WTC11 (cell line): ENCODE measurements at regions not wholly inside any gene's neighbourhood (a gene's known extent, or its start where the extent isn't known, plus 50 kb on each side); places are given as distances from the start of the nearest gene placed in this dataset.

Source experiments
- ATAC-seq: fragments of 200-7000 bp; cut with Tn5 transposase; 2 replicates; pipeline ENCODE4 v1.10.0; 2021; ENCODE audit warnings: mild to moderate bottlenecking, moderate library complexity
- CTCF ChIA-PET: fragments of 300-600 bp; sonication (Branson Sonifier 250); formaldehyde crosslinking; loops from one replicate; lab custom pipeline; 2021; ENCODE audit warnings: antibody characterized with exemption; lab: Charles Lee
- POLR2A ChIA-PET: fragments of 350-600 bp; sonication (Branson Sonifier 250); formaldehyde crosslinking; loops from one replicate; lab custom pipeline; 2021; ENCODE audit warnings: antibody characterized with exemption; lab: Charles Lee
- DNase-seq: peaks from one replicate; pipeline ENCODE4 v3.0.0; 2021; ENCODE audit warnings: low spot score
- H3K27ac Mint-ChIP-seq: 2 replicates; pipeline ENCODE4 v1.8.0; 2021; ENCODE audit warnings: mixed read lengths
- H3K27me3 Mint-ChIP-seq: 2 replicates; pipeline ENCODE4 v1.8.0; 2021; ENCODE audit warnings: low read depth, mild to moderate bottlenecking, moderate library complexity, mixed read lengths
- H3K36me3 Mint-ChIP-seq: 2 replicates; pipeline ENCODE4 v1.8.0; 2021; ENCODE audit warnings: mixed read lengths
- H3K4me1 Mint-ChIP-seq: 2 replicates; pipeline ENCODE4 v1.8.0; 2022; ENCODE audit warnings: mixed read lengths
- H3K4me3 Mint-ChIP-seq: 2 replicates; pipeline ENCODE4 v1.8.0; 2021; ENCODE audit warnings: mild to moderate bottlenecking, moderate library complexity, mixed read lengths
- H3K9me3 Mint-ChIP-seq: 2 replicates; pipeline ENCODE4 v1.8.0; 2021; ENCODE audit warnings: mixed read lengths
- AFF4 ChIP-seq: sonication (generic); formaldehyde crosslinking; IDR thresholded peaks from 2 replicates; pipeline ENCODE4 v1.8.1; 2023; ENCODE audit warnings: mild to moderate bottlenecking, missing genetic modification reagents, borderline replicate concordance
- ARID4B ChIP-seq: sonication (generic); formaldehyde crosslinking; IDR thresholded peaks from 2 replicates; pipeline ENCODE4 v1.8.0; 2023; ENCODE audit warnings: missing genetic modification reagents, mild to moderate bottlenecking, borderline replicate concordance
- CREM ChIP-seq: sonication (generic); formaldehyde crosslinking; IDR thresholded peaks from 2 replicates; pipeline ENCODE4 v1.8.1; 2022; ENCODE audit warnings: mild to moderate bottlenecking, missing genetic modification reagents, moderate library complexity
- ERG ChIP-seq: fragments of 250-450 bp; sonication (Bioruptor Pico); IDR thresholded peaks from 2 replicates; pipeline ENCODE4 v1.8.0; 2021; ENCODE audit warnings: mild to moderate bottlenecking
- GABPB1 ChIP-seq: sonication (generic); formaldehyde crosslinking; IDR thresholded peaks from 2 replicates; pipeline ENCODE4 v1.8.1; 2023; ENCODE audit warnings: mild to moderate bottlenecking, missing genetic modification reagents
- GRHL2 ChIP-seq: fragments of 250-450 bp; sonication (Bioruptor Pico); IDR thresholded peaks from 2 replicates; pipeline ENCODE4 v1.8.0; 2022; ENCODE audit warnings: mild to moderate bottlenecking, moderate library complexity; ENCODE audit not compliant: insufficient replicate concordance, severe bottlenecking
- NR3C1 ChIP-seq: sonication (generic); formaldehyde crosslinking; conservative IDR thresholded peaks from 2 replicates; pipeline ENCODE4 v1.8.1; 2023; ENCODE audit warnings: low read depth, mild to moderate bottlenecking, missing genetic modification reagents
- OVOL2 ChIP-seq: fragments of 250-450 bp; sonication (Bioruptor Pico); IDR thresholded peaks from 2 replicates; pipeline ENCODE4 v1.9.0; 2021; ENCODE audit warnings: mild to moderate bottlenecking, borderline replicate concordance
- PRRX2 ChIP-seq: fragments of 250-450 bp; sonication (Bioruptor Pico); IDR thresholded peaks from 2 replicates; pipeline ENCODE4 v1.8.0; 2021; ENCODE audit warnings: mild to moderate bottlenecking
- RELA ChIP-seq: sonication (generic); formaldehyde crosslinking; IDR thresholded peaks from 2 replicates; pipeline ENCODE4 v1.8.1; 2022; ENCODE audit warnings: missing genetic modification reagents, mild to moderate bottlenecking, borderline replicate concordance
- SOX15 ChIP-seq: fragments of 250-450 bp; sonication (Bioruptor Pico); IDR thresholded peaks from 2 replicates; pipeline ENCODE4 v1.9.0; 2021; ENCODE audit warnings: mild to moderate bottlenecking
- ZBTB21 ChIP-seq: sonication (generic); formaldehyde crosslinking; IDR thresholded peaks from 2 replicates; pipeline ENCODE4 v1.8.1; 2023; ENCODE audit warnings: mild to moderate bottlenecking, missing genetic modification reagents, borderline replicate concordance
- ZNF232 ChIP-seq: sonication (generic); formaldehyde crosslinking; IDR thresholded peaks from 2 replicates; pipeline ENCODE4 v1.8.0; 2022; ENCODE audit warnings: mild to moderate bottlenecking, missing genetic modification reagents
- ZNF281 ChIP-seq: sonication (generic); formaldehyde crosslinking; IDR thresholded peaks from 2 replicates; pipeline ENCODE4 v1.8.0; 2023; ENCODE audit warnings: mild to moderate bottlenecking, missing genetic modification reagents
- ZNF317 ChIP-seq: sonication (generic); formaldehyde crosslinking; IDR thresholded peaks from 2 replicates; pipeline ENCODE4 v1.8.1; 2023; ENCODE audit warnings: low read depth, mild to moderate bottlenecking, moderate library complexity, missing genetic modification reagents, borderline replicate concordance
- ZNF512 ChIP-seq: sonication (generic); formaldehyde crosslinking; IDR thresholded peaks from 2 replicates; pipeline ENCODE4 v1.8.1; 2022; ENCODE audit warnings: missing genetic modification reagents, borderline replicate concordance
- TF ChIP-seq, protein P1 (sequence below): sonication (generic); formaldehyde crosslinking; IDR thresholded peaks from 2 replicates; pipeline ENCODE4 v1.8.0; 2022; ENCODE audit warnings: mild to moderate bottlenecking, missing genetic modification reagents
- TF ChIP-seq, protein P2 (sequence below): sonication (generic); formaldehyde crosslinking; IDR thresholded peaks from 2 replicates; pipeline ENCODE4 v1.8.1; 2023; ENCODE audit warnings: mild to moderate bottlenecking, missing genetic modification reagents
- TF ChIP-seq, protein P3 (sequence below): sonication (generic); formaldehyde crosslinking; IDR thresholded peaks from 2 replicates; pipeline ENCODE4 v1.8.1; 2023; ENCODE audit warnings: mild to moderate bottlenecking, missing genetic modification reagents, moderate library complexity

DNA sequence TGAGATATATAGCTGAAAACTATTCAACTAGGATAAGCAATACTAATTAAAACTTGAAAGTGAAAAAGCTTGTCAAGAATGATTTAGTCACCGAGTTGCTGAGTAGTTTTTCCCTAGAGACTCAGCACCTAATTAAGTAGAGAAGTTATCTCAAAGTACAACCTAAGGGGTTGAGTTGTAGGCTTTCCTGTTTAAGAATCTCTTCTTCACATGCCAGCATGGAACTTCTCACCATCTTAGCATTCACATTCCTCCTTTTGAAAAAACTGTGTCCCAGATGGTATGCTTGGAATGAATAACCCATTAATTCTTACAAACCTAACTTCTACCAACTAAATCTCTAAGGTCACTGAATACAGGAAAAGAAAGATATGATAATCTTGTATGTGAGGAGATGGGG, 303.3 kb upstream of the ZC3H12C start:
- no peak overlapping the region for H3K4me3 Mint-ChIP-seq
- POLR2A ChIA-PET: no interaction called here
- CTCF ChIA-PET: no interaction called here
- H3K36me3 Mint-ChIP-seq: no peaks in the 10 kb centered on the region
- no peak for DNase-seq
- no peak overlapping the region for H3K27ac Mint-ChIP-seq
- H3K27me3 Mint-ChIP-seq: no peaks in the 10 kb centered on the region
- no peak for TF ChIP-seq OVOL2
- TF ChIP-seq, protein P1, sequence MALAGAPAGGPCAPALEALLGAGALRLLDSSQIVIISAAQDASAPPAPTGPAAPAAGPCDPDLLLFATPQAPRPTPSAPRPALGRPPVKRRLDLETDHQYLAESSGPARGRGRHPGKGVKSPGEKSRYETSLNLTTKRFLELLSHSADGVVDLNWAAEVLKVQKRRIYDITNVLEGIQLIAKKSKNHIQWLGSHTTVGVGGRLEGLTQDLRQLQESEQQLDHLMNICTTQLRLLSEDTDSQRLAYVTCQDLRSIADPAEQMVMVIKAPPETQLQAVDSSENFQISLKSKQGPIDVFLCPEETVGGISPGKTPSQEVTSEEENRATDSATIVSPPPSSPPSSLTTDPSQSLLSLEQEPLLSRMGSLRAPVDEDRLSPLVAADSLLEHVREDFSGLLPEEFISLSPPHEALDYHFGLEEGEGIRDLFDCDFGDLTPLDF (CRISPR knock-in tag): no peak
- TF ChIP-seq ZNF512 (CRISPR knock-in tag): no peak
- no peak for TF ChIP-seq NR3C1 (CRISPR knock-in tag)
- no peak for TF ChIP-seq ZNF232 (CRISPR knock-in tag)
- TF ChIP-seq ERG (CRISPR knock-in tag): no peak
- TF ChIP-seq ARID4B: no peak
- no peak for TF ChIP-seq CREM (CRISPR knock-in tag)
- TF ChIP-seq GABPB1 (CRISPR knock-in tag): no peak
- no peak for TF ChIP-seq AFF4
- TF ChIP-seq RELA (CRISPR knock-in tag): no peak
- no peak for TF ChIP-seq GRHL2 (CRISPR knock-in tag)
- no peak for TF ChIP-seq SOX15 (CRISPR knock-in tag)
- TF ChIP-seq, protein P2, sequence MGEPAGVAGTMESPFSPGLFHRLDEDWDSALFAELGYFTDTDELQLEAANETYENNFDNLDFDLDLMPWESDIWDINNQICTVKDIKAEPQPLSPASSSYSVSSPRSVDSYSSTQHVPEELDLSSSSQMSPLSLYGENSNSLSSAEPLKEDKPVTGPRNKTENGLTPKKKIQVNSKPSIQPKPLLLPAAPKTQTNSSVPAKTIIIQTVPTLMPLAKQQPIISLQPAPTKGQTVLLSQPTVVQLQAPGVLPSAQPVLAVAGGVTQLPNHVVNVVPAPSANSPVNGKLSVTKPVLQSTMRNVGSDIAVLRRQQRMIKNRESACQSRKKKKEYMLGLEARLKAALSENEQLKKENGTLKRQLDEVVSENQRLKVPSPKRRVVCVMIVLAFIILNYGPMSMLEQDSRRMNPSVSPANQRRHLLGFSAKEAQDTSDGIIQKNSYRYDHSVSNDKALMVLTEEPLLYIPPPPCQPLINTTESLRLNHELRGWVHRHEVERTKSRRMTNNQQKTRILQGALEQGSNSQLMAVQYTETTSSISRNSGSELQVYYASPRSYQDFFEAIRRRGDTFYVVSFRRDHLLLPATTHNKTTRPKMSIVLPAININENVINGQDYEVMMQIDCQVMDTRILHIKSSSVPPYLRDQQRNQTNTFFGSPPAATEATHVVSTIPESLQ: no peak
- TF ChIP-seq ZNF281: no peak
- TF ChIP-seq ZNF317: no peak
- no peak for TF ChIP-seq PRRX2 (CRISPR knock-in tag)
- TF ChIP-seq ZBTB21 (CRISPR knock-in tag): no peak
- TF ChIP-seq, protein P3, sequence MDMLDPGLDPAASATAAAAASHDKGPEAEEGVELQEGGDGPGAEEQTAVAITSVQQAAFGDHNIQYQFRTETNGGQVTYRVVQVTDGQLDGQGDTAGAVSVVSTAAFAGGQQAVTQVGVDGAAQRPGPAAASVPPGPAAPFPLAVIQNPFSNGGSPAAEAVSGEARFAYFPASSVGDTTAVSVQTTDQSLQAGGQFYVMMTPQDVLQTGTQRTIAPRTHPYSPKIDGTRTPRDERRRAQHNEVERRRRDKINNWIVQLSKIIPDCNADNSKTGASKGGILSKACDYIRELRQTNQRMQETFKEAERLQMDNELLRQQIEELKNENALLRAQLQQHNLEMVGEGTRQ (CRISPR knock-in tag): no peak
- no peak for ATAC-seq
- no peaks in the 10 kb centered on the region for H3K4me1 Mint-ChIP-seq
- peaks cover 4% of the 10 kb centered on the region for H3K9me3 Mint-ChIP-seq
